ENCODE measurements at regions not wholly inside any gene's neighbourhood (a gene's known extent, or its start where the extent isn't known, plus 50 kb on each side); places are given as distances from the start of the nearest gene placed in this dataset.

DNA sequence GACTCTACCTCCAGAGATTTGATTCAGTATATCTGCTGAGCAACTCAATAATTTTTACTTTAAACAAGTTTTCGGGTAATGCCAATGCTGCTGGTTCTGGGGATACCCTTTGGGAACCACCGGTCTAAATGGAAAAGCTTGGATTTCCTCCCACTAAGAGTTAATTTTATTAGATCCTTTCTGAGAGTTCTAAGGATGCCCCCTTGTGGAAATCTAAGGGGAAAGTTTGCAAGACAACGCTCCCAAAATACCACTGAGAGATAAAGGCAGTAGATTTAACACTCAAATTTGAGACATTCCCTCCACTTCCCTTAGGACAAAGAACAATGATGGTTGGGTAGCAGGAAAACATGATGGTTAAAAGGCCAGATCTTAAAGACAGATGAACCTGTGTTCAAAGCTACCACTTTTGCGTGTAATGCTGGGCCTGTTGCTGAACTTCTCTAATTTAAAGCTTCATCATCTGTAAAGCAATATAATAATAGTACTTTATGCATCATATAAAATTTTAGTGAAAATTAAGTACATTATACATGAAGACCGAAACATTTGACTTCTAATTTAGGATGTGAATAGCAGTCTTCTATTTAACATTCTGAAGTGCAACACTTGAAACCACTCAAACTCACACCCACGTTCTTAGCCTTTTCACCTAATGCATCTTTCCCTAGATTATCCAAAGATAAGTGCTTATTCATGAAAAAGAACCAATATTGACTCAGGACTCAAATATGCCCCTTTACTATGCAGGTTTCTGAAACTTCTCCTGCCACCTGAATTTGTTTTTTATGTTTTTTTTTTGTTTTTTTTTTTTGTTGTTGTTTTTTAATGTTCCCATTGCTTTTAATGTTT lies 110.1 kb upstream of the LUZP2 start:
- DNase-seq (peak; percentile 27 to 80 (median 58)), ATAC-seq (ENCODE audit: insufficient read depth, low FRiP score) (peak; percentile 72)
- Histone ChIP-seq H3K4me3 (no peak overlapping the region), H3K9me3 (ENCODE audit: control insufficient read depth in 4 of 4, insufficient read depth in 3 of 4, low read length in 3 of 4) (no peaks in the 10 kb centered on the region), H3K27me3 (ENCODE audit: control insufficient read depth in 3 of 3, insufficient read depth in 3 of 3, low read length in 2 of 3) (no peaks in the 10 kb centered on the region), H3K27ac (ENCODE audit: low read depth in 1 of 2, low read length in 1 of 2) (no peak overlapping the region), H3K9ac (ENCODE audit: insufficient read depth in 1 of 2, low read length in 2 of 2) (no peak overlapping the region), H3K4me1 (ENCODE audit: control insufficient read depth in 5 of 5, insufficient read depth in 5 of 5, low read length in 5 of 5) (no peaks in the 10 kb centered on the region), H3K36me3 (ENCODE audit: control insufficient read depth in 4 of 4, insufficient read depth in 4 of 4, low read length in 4 of 4) (no peaks in the 10 kb centered on the region)
- TF ChIP-seq, protein P1, sequence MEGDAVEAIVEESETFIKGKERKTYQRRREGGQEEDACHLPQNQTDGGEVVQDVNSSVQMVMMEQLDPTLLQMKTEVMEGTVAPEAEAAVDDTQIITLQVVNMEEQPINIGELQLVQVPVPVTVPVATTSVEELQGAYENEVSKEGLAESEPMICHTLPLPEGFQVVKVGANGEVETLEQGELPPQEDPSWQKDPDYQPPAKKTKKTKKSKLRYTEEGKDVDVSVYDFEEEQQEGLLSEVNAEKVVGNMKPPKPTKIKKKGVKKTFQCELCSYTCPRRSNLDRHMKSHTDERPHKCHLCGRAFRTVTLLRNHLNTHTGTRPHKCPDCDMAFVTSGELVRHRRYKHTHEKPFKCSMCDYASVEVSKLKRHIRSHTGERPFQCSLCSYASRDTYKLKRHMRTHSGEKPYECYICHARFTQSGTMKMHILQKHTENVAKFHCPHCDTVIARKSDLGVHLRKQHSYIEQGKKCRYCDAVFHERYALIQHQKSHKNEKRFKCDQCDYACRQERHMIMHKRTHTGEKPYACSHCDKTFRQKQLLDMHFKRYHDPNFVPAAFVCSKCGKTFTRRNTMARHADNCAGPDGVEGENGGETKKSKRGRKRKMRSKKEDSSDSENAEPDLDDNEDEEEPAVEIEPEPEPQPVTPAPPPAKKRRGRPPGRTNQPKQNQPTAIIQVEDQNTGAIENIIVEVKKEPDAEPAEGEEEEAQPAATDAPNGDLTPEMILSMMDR (IDR thresholded peaks at IDR 0.05; ENCODE audit: control extremely low read depth, extremely low read depth), result no peak
- 46 to 61% methylated on average over 6 of the region's 6 CpGs for WGBS, 2 donors

DNA sequence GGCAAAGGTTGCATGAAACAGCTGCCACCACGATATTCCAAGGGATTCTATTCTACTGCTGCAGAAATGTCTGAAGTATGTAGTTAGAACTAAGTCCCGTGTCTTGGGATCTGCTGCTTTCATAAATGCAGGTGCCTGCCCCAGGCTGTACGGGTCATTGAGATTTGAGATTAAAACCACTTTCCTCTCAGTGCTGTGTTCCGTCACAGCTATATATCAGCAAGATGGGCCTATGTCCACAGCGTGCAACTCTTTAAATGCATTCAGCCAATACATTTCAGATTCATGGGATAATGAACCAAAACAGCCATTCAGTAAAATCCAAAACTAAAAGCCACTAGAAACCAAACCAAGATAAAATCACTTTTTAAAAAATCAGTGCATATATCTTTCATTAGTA lies 107.3 kb upstream of the LUZP2 start:
- no peak for DNase-seq
- 88 to 90% methylated on average over 5 of the region's 5 CpGs for WGBS, 2 donors
- no peak overlapping the region for H3K4me3 ChIP-seq
- no peak for ATAC-seq (ENCODE audit: insufficient read depth, low FRiP score)
- H3K4me1 ChIP-seq (ENCODE audit: control insufficient read depth in 5 of 5, insufficient read depth in 5 of 5, low read length in 5 of 5), result no peaks in the 10 kb centered on the region
- no peaks in the 10 kb centered on the region for H3K27me3 ChIP-seq (ENCODE audit: control insufficient read depth in 3 of 3, insufficient read depth in 3 of 3, low read length in 2 of 3)
- no peaks in the 10 kb centered on the region for H3K36me3 ChIP-seq (ENCODE audit: control insufficient read depth in 4 of 4, insufficient read depth in 4 of 4, low read length in 4 of 4)
- no peaks in the 10 kb centered on the region for H3K9me3 ChIP-seq (ENCODE audit: control insufficient read depth in 4 of 4, insufficient read depth in 3 of 4, low read length in 3 of 4)
- TF ChIP-seq, protein P1 (IDR thresholded peaks at IDR 0.05; ENCODE audit: control extremely low read depth, extremely low read depth), result no peak
- no peak overlapping the region for H3K9ac ChIP-seq (ENCODE audit: insufficient read depth in 1 of 2, low read length in 2 of 2)
- no peak overlapping the region for H3K27ac ChIP-seq (ENCODE audit: low read depth in 1 of 2, low read length in 1 of 2)

DNA sequence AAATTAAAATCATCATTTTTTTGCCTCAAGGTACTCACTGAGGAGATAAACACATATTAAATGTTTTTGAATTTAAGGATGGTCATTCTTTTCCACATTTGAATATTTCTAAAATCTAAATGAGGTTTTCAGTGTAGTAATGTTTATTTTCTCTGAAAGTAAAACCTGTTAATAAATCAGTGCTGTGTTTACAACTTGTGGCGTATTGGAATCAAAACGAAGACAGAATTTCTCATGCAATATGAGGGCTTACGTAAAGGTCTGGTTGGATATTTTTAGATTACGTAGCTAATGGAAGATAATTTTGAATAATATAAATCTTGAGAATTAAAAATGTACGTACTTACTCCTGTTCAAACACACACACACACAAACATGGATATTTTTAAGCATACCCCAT lies 106.8 kb upstream of the LUZP2 start:
- 59 to 69% methylated on average over 5 of the region's 5 CpGs for WGBS, 2 donors
- H3K27ac ChIP-seq (ENCODE audit: low read depth in 1 of 2, low read length in 1 of 2), result no peak overlapping the region
- no peaks in the 10 kb centered on the region for H3K4me1 ChIP-seq (ENCODE audit: control insufficient read depth in 5 of 5, insufficient read depth in 5 of 5, low read length in 5 of 5)
- H3K9me3 ChIP-seq (ENCODE audit: control insufficient read depth in 4 of 4, insufficient read depth in 3 of 4, low read length in 3 of 4), result no peaks in the 10 kb centered on the region
- no peak for ATAC-seq (ENCODE audit: insufficient read depth, low FRiP score)
- no peak overlapping the region for H3K9ac ChIP-seq (ENCODE audit: insufficient read depth in 1 of 2, low read length in 2 of 2)
- no peak for DNase-seq
- no peak overlapping the region for H3K4me3 ChIP-seq
- no peaks in the 10 kb centered on the region for H3K36me3 ChIP-seq (ENCODE audit: control insufficient read depth in 4 of 4, insufficient read depth in 4 of 4, low read length in 4 of 4)
- no peaks in the 10 kb centered on the region for H3K27me3 ChIP-seq (ENCODE audit: control insufficient read depth in 3 of 3, insufficient read depth in 3 of 3, low read length in 2 of 3)
- TF ChIP-seq, protein P1 (IDR thresholded peaks at IDR 0.05; ENCODE audit: control extremely low read depth, extremely low read depth), result no peak

Measured in lung (tissue), 11 donors.